ENCODE measurements at regions not wholly inside any gene's neighbourhood (a gene's known extent, or its start where the extent isn't known, plus 50 kb on each side); places are given as distances from the start of the nearest gene placed in this dataset.
"Not testable (repeated sequence)": the region's sequence is repeated elsewhere in the genome, so short reads cannot be mapped to it uniquely, and the experiment has no call there.

DNA sequence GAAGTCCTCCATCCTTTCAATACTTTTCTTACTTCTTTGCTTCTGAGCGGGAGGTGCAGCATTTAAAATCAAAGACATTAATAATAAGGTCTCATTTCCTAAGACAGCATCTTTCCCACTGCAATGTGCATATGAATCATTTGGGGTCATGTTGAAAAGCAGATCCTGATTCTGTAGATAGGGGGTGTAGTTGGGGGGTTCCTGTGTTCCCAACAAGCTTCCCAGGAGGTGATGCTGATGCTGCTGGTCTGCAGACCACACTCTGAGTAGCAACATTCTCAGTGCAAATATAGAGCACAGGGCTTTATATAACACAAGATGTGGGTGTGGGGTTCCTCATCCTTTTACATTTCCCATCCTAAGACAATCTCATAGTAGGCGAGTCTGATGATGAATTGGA, 126.5 kb upstream of the PALM2AKAP2 start:
- H3K4me3 ChIP-seq (ENCODE audit: low read depth, low read length), result no peak overlapping the region

DNA sequence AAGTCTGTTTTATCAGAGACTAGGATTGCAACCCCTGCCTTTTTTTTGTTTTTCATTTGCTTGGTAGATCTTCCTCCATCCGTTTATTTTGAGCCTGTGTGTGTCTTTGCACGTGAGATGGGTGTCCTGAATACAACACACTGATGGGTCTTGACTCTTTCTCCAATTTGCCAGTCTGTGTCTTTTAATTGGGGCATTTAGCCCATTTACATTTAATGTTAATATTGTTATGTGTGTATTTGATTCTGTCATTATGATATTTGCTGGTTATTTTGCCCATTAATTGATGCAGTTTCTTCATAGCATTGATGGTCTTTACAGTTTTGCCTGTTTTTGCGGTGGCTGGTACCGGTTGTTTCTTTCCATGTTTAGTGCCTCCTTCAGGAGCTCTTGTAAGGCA, 116.0 kb upstream of the PALM2AKAP2 start:
- not testable (repeated sequence) for H3K4me3 ChIP-seq (ENCODE audit: low read depth, low read length)

DNA sequence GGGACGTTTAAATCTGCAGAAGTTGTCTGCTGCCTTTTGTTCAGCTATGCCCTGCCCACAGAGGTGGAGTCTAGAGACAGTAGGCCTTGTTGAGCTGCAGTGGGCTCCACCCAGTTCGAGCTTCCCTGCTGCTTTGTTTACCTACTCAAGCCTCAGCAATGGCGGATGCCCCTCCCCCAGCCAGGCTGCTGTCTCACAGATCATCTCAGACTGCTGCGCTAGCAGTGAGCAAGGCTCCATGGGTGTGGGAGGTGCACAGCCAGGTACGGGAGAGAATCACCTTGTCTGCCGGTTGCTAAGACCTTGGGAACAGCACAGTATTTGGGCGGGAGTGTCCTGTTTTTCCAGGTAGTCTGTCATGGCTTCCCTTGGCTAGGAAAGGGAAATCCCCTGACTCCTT, 114.3 kb upstream of the PALM2AKAP2 start:
- not testable (repeated sequence) for H3K4me3 ChIP-seq (ENCODE audit: low read depth, low read length)

DNA sequence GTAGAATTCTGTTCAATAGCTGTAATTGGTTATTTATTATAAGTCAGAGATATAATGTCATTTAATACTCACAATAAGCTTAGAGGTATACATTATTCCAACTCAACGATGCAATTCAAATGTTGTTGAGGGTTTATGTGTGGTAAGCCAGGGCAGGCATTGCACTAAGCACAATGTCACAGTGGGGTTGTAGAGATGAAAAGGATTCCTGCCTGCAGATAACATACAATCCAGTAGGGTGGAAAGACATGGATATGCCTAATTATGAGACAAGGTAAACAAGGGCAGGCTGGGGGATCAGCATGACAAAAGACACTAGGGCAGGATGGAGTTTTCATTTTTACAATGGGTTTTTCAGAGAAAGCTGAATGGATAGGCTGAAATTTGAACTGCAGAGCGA, 98.7 kb upstream of the PALM2AKAP2 start:
- H3K4me3 ChIP-seq (ENCODE audit: low read depth, low read length), result no peak overlapping the region

DNA sequence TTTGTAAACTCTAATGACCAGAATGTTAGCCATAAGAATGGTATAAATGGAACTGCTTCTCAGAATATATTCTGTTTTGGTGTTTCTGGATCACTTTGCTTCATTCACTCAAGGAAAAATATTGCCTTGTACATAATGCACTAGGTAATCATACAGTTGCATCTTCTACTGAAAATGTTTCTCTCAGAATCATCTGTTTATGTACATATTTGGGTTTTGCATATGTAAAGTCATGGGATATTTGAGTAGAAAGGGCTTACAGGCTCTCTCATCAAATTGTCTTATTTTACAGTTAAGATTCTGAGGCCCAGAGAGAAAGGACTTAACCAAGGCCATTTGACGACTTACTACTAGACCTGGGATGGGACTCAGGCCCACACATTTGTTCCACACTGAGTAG, 97.8 kb upstream of the PALM2AKAP2 start:
- H3K4me3 ChIP-seq (ENCODE audit: low read depth, low read length), result no peak overlapping the region

DNA sequence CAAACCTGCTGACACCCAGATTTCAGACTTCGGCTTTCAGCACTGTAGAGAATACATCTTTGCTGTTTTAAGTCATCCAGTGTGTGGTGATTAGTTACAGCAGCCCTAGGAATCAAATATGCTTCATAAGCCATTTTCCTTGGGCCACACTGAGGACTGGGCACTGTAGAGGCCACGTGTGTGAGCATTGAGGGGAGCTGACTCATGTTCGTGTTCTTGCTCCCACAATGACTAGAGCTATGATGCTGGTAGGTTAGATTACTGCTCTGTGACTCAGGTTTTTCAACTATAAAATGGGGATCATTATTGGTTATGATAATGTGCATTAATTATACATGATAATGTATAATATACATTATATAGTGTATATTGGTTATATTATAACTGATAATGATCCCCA, 96.5 kb upstream of the PALM2AKAP2 start:
- H3K4me3 ChIP-seq (ENCODE audit: low read depth, low read length), result no peak overlapping the region

DNA sequence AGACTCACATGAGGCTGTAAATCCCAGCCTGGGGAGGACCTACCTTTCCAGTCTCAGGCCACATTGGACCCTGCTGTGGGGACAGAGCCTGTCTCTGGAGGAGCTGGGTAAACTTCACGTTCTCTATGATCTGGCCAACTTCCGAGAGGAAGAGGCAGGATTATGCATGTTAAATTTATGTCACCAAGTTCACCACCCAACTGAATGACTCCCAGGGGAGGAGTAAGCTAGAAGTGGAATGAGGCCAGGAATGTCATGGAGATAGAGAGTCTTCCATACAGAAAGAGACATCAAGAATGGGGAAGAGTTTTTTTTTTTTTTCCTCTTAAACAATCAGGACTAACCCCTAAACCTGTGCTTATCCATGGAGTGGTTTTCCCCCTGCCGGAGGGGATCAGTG, 90.3 kb upstream of the PALM2AKAP2 start:
- no peak overlapping the region for H3K4me3 ChIP-seq (ENCODE audit: low read depth, low read length)

DNA sequence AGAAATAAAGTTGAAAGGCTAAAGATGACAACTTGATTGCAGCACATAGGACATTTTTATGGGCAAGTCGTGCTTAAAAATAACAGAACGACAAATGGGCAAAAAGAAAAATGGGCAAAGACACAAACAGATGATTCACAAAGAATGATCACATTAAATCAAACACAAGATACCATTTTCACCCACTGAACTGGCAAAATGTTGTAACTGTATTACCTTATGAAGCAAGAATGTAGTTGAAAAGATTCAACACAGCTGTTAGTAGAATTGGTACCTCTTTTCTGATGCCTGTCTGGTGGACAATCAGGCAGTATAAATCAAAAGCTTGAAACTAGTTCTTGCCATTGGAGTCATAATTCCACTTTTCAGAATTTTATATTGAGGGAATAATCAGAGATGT, 81.0 kb upstream of the PALM2AKAP2 start:
- H3K4me3 ChIP-seq (ENCODE audit: low read depth, low read length), result no peak overlapping the region

DNA sequence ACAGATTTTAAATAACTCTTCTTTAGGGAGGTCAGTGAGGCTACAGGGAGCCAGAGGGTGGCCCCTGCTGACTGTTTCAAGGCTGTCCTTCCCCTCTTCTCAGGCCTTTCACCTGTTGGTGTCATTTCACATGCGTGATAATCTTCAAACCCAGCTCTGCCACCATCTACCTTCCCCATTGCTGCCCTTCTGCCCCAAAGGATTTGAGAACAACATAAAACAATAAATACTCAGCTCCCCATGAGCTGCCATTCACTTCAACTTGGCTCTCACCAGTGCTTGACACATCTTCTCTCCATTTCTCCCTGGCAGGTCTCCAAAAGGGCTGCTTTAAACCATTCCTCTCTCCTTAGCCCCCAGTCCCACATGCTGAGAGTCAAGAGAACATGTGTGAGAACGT, 75.5 kb upstream of the PALM2AKAP2 start:
- H3K4me3 ChIP-seq (ENCODE audit: low read depth, low read length), result no peak overlapping the region

DNA sequence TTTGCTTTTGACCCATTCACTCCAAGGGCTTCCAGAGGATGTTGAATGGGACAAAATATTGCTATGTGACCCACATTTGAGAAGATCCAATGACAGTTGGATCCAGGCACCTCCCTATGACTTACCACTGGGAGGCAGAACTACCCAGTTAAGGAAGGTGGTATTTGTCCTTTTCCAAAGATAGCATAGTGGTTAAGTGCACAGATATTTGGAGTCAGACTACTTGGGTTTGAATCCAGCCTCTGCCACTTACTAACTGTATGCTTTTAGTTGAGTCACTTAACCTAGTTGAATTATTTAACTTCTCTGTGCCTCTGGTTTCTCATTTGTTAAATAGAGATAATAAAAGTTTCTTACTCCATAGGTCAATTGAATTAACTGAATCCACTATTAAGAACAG, 74.5 kb upstream of the PALM2AKAP2 start:
- no peak overlapping the region for H3K4me3 ChIP-seq (ENCODE audit: low read depth, low read length)

DNA sequence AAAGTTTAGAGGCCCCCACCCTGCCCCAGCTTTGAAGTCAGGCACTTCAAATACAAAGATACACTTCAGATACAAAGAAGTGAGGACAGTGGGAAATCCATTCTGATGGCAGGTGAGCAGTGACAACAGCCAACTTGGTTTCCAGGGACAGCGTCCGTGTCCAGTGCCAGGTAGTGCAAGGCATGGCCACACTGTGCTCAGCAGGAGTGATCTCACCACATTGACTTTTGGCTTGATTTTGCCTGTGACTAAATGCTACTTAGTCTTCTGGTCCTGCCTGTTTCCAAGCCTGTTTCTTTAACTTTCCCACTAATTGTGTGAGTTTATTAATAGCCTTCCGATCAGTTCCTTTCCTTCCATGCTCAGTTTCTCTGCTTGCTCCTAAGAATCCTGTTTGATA, 72.6 kb upstream of the PALM2AKAP2 start:
- no peak overlapping the region for H3K4me3 ChIP-seq (ENCODE audit: low read depth, low read length)

DNA sequence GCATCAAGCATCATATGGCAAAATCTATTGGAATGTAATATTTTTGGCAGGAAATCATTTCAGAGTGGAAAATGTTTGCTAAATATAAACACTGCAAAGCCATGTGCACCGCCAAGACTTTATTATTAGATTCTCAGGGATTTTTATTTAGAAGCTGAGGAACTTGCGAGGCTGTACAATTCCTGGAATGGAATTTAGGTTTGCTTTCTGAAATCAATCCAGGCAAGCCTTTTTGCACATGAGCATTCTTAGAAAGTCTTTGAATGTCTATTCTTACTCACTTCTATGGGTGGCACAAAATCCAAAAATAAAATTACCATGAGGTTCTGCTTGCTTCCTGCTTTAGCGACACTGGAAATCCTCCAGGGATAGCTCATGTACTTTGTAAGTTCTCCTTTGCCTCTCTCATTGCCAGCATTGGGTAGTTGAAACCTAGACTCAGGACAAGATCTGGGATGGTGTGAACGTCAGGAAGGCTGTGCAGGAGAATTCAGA, 71.5 kb upstream of the PALM2AKAP2 start:
- no peak overlapping the region for H3K4me3 ChIP-seq (ENCODE audit: low read depth, low read length)

DNA sequence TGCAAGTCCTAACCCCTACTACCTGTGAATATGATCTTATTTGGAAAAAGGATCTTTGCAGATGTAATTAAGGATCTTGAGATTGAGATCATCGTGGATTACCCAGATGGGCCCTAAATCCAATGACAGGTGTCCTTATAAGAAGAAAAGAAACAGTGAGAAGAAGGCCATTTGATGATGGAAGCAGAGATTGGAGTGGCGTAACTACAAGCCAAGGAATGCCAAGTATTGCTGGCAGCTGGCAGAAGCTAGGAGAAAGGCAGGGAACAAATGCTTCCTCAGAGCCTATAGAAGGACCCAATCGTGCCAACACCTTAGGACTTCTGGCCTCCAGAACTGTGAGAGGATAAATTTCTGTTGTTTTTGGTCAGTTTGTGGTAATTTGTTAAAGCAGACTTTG, 70.1 kb upstream of the PALM2AKAP2 start:
- H3K4me3 ChIP-seq (ENCODE audit: low read depth, low read length), result no peak overlapping the region

DNA sequence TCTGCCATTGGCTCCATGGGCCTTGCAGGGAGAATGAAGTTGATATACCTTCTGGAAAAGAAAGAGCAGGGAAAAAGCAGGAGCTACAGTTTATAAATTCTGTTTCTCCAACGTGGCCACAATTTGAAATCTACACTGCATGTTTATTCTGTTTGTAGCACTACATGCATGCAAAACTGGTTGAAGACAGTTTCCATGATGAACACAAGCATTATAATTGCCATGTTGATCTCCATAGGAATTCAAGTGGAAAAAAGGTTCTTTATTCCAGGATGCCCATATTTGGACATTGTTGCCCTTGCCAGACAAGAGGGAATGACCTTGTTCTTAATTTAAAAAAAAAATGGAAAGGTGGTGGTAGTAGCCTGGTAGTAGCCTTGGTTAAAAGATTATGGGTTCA, 69.2 kb upstream of the PALM2AKAP2 start:
- H3K4me3 ChIP-seq (ENCODE audit: low read depth, low read length), result no peak overlapping the region

DNA sequence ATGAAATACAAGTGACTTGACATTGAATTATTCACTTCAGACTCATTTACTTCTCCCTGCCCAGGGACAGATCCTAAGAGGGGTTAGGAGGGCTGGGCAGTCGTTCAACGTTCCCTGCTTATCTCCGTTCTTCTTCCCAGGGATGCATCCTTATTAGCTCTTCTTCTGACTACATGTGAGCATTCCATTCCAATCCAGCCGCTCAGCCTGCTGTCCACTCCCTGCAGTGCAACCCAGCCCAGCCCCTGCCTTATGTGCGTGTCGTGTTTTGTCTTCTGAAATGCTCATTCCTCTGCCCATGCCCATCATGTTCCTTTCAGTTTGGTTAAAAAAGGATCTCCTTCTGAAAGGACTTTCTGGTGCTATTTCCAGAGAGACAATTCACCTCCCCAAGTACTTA, 64.7 kb upstream of the PALM2AKAP2 start:
- H3K4me3 ChIP-seq (ENCODE audit: low read depth, low read length), result no peak overlapping the region

DNA sequence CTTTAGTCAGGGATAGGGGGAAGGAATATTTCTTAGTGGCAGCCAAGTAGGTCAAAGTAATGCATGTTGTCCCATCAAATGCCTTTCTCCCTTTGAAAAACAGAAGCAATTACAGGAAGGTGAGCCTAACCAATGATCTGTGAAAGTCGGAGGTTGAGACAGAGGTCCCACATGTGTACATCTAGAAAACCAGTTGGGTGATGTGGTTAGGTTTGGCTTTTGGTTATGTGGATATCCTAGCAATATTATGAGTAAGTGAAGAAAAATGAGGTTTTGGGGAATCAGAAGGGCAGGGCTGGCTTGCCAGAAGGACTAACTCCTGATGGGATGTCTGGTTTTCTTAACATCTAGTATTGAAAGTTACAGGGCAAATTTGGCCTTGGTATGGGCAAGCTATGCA, 63.4 kb upstream of the PALM2AKAP2 start:
- H3K4me3 ChIP-seq (ENCODE audit: low read depth, low read length), result no peak overlapping the region

DNA sequence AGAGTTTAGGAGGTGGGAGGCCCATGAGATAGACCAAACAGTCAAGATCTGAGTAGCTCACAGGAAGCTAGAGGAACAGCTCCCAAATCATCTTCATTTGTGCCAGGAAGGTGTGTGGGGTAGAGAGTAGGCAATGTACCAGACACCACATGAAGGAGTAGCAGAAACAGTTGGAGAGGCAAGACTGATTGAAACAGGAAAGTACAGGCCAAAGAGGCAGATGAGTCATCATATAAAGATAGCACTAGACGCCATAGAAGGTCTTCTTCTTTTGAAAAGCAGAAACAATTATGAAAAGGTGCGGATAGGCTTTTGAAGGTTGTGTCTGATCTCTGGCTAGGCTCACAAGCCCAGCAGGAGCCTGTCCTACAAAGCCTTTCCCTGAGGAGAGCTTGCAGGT, 62.7 kb upstream of the PALM2AKAP2 start:
- no peak overlapping the region for H3K4me3 ChIP-seq (ENCODE audit: low read depth, low read length)

DNA sequence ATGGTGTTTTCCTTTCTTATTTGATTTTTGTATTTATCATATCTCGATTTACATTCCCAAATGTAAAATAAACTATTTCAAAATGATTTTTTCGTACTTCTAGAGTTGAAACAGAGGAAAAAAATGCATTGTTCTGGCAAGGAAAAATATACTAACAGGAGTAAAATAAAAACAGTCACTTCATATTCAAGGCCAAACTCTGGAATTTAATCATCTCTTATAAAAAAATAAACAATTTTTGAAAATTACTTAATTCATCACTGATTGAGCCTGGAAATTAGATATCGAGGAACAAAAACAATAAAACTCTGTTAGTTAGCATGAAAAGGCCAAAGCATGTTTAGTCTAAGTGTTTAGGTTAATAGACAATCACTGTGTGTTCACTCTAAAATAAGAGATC, 61.1 kb upstream of the PALM2AKAP2 start:
- H3K4me3 ChIP-seq (ENCODE audit: low read depth, low read length), result no peak overlapping the region

DNA sequence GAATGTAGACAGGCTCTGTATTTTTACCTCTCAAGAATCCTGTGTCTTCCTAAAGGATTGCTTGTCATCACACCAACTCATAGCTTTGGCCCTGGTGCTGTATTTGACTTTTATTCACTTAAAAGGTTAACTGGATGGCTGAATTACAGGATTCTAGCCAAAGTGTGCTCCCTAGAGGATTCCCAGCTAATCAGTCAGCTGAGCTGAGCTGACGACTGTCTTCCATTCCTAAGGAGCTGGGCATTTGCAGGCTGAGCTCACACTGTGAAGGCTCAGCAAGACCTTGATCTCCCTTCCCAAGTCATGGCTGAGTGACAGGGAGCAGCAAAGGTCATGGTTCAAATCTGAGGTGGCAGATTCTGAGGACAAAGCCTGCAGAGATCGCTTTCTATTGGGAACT, 59.0 kb upstream of the PALM2AKAP2 start:
- H3K4me3 ChIP-seq (ENCODE audit: low read depth, low read length), result no peak overlapping the region

DNA sequence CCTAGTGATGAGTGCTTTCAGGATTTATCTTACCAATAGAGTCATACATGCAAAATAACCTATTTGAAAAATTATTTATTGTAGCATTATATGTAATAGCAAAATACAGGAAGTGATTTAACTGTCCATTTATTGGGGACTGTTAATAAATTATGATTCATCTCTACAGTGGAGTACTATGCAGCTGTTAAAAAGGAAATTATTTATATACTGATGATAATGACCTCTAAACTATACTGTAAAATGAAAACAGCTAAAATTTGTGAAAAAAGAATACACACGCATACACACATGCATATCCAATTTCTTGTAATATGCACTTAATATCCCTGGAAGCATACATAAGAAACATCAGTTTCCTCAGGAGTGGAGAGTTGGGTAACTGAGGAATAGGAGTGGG, 58.0 kb upstream of the PALM2AKAP2 start:
- H3K4me3 ChIP-seq (ENCODE audit: low read depth, low read length), result no peak overlapping the region

DNA sequence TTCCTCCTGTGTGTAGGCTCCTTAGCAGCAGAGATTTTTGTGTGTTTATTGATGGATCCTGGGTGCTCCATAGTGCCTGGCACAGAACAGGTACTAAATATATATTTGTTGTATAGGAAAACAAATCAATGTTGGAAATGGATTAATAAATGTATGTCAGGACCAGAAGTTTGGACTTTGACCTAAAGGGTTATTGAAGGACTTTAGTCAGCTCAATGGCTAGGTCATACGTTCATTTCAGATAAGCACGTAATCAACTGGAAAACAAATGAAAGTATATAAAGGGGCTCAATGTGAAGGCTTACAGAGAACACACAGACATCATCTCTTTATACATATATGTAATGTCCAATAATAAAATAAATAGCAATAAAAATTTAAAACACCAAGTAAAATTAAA, 56.2 kb upstream of the PALM2AKAP2 start:
- H3K4me3 ChIP-seq (ENCODE audit: low read depth, low read length), result no peak overlapping the region

DNA sequence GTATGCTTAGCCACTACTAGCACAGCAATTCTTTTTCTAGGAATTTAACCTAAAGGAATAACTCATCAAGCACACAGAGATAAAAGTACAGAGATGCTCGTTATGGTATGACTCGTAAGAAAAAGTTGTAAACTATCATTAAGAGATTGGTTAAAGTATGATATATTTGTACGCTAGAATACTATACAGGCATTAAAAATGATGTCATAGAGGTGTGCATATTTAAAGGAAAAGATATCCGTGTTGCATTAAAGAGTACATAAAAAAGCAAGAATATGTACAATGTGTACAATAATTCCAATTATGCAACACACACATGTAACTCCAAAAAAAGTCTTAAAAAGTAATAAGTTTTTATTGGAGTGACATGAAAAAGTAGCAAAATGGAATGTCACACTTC, 54.5 kb upstream of the PALM2AKAP2 start:
- no peak overlapping the region for H3K4me3 ChIP-seq (ENCODE audit: low read depth, low read length)

DNA sequence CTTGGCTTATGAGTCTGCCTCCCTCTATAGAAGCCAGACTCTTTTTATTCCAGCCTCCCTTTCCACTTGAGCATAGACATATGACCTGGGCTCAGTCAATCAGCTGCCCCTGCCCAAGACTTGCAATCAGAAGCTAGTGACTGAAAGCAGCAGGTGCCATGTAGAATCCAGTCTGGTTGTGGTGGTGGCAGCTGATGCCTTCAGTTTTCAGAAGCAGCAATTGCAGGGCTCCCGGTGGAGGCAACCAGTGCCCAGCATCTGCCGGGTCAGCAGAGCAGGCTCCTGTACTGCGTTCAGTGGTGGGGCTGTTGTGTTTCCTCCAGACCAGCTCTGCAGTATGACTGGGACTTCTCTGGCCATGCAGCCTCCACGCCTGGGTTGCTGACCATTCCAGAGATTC, 53.9 kb upstream of the PALM2AKAP2 start:
- H3K4me3 ChIP-seq (ENCODE audit: low read depth, low read length), result no peak overlapping the region
